K562 (cell line): ENCODE measurements at regions not wholly inside any gene's neighbourhood (a gene's known extent, or its start where the extent isn't known, plus 50 kb on each side); places are given as distances from the start of the nearest gene placed in this dataset.

Source experiments
- ATAC-seq: fragments of 200-7000 bp; cut with Tn5 transposase; 3 replicates; pipeline ENCODE4 v1.9.1; 2020; ENCODE audit warnings: moderate library complexity
- BruUV-seq: library from RNA; stranded (reverse); fragments of 400-500 nt; replicated peaks from 2 replicates; lab custom pipeline; 2021; lab: Mats Ljungman, UMichigan
- CTCF ChIA-PET: fragments of 300-600 bp; formaldehyde crosslinking; extraction: SDS; loops from one replicate; lab custom pipeline; 2021; ENCODE audit warnings: low intra/inter-chr PET ratio; lab: Yijun Ruan, JAX
- POLR2A ChIA-PET: fragments of 300-600, 350-650 bp; sonication (Branson Sonifier 250); formaldehyde crosslinking; extraction: SDS; loops from one replicate; lab custom pipeline; 2021; ENCODE audit warnings: antibody characterized with exemption, inconsistent platforms; lab: Yijun Ruan, JAX
- DNase-seq, 4 experiments: peaks; one replicate each; pipeline versions ENCODE4 v3.0.0 to v3.0.0-alpha.2; 2011 to 2018; ENCODE audit warnings: low spot score in 3 of 4, mixed read lengths in 3 of 4; ENCODE audit errors: extremely low read depth in 1 of 4
- FAIRE-seq: peaks from 2 replicates; lab custom pipeline; 2011; peaks lifted over from hg19 to GRCh38; lab: Jason Lieb, UNC
- H2AFZ ChIP-seq: 2 replicates; pipeline ENCODE4 v1.6.0; 2011; ENCODE audit warnings: low read depth, low read length, control low read depth, inconsistent platforms
- H3K27ac ChIP-seq: fragments of 200-600 bp; 3 replicates; pipeline ENCODE4 v1.8.0; 2011; ENCODE audit warnings: low read depth, mild to moderate bottlenecking, control low read depth, inconsistent platforms, low read length, moderate library complexity, mixed read lengths; ENCODE audit errors: extremely low read depth
- H3K27me3 ChIP-seq, 2 experiments: fragments of 300-600 bp in 1 of 2; 2 replicates in 1 of 2; 3 replicates in 1 of 2; pipeline versions ENCODE4 v1.6.0 to v1.8.0; 2011; ENCODE audit warnings: inconsistent platforms in 2 of 2, low read length in 2 of 2, mild to moderate bottlenecking in 1 of 2, mixed read lengths in 1 of 2, moderate library complexity in 1 of 2; ENCODE audit not compliant: control insufficient read depth in 2 of 2, insufficient read depth in 2 of 2
- H3K36me3 ChIP-seq: fragments of 300-600 bp; 3 replicates; pipeline ENCODE4 v1.8.0; 2011; ENCODE audit warnings: mild to moderate bottlenecking, low read length, inconsistent platforms; ENCODE audit not compliant: control insufficient read depth, insufficient read depth
- H3K4me1 ChIP-seq, 2 experiments: fragments of 200-600 bp in 1 of 2; replicated peaks in 1 of 2; 2 replicates in 1 of 2; 3 replicates in 1 of 2; pipeline versions ENCODE4 v1.5.1 to v1.8.0; 2011; ENCODE audit warnings: inconsistent platforms in 2 of 2, low read length in 2 of 2, mild to moderate bottlenecking in 1 of 2, mixed read lengths in 1 of 2, moderate library complexity in 1 of 2; ENCODE audit not compliant: control insufficient read depth in 2 of 2, insufficient read depth in 2 of 2
- H3K4me2 ChIP-seq: 2 replicates; pipeline ENCODE4 v1.6.1; 2011; ENCODE audit warnings: low read length, control low read depth, inconsistent platforms, mixed read lengths; ENCODE audit not compliant: insufficient read depth
- H3K4me3 ChIP-seq: fragments of 200-600 bp; sonication (generic), shearing (Covaris generic); 2 replicates; pipeline ENCODE4 v1.5.1; 2016; ENCODE audit warnings: control low read depth, inconsistent platforms
- H3K79me2 ChIP-seq: fragments of 200-600 bp; 3 replicates; pipeline ENCODE4 v1.8.0; 2011; ENCODE audit warnings: low read length, inconsistent platforms; ENCODE audit not compliant: control insufficient read depth, insufficient read depth
- H3K9ac ChIP-seq, 2 experiments: 2 replicates each; pipeline versions ENCODE4 v1.6.0 to v1.6.1; 2011; ENCODE audit warnings: low read depth in 2 of 2, low read length in 2 of 2, control low read depth in 1 of 2, inconsistent platforms in 1 of 2, mild to moderate bottlenecking in 1 of 2, mixed read lengths in 1 of 2; ENCODE audit not compliant: insufficient read depth in 1 of 2
- H3K9me1 ChIP-seq: one replicate; pipeline ENCODE4 v1.6.0; 2011; ENCODE audit warnings: inconsistent platforms, mild to moderate bottlenecking, low read length, moderate library complexity; ENCODE audit not compliant: control insufficient read depth, insufficient read depth
- H3K9me3 ChIP-seq: replicated peaks from 2 replicates; pipeline ENCODE4 v1.5.1; 2011; ENCODE audit warnings: low read depth, low read length, inconsistent platforms; ENCODE audit not compliant: control insufficient read depth, insufficient read depth
- H4K20me1 ChIP-seq: replicated peaks from 2 replicates; pipeline ENCODE4 v1.6.1; 2011; ENCODE audit warnings: low read length, inconsistent platforms, mixed read lengths; ENCODE audit not compliant: control insufficient read depth, insufficient read depth
- CHCHD3 ChIP-seq: fragments of 250-450 bp; sonication (Bioruptor Pico); IDR thresholded peaks from 2 replicates; pipeline ENCODE4 v2.1.2; 2022; ENCODE audit warnings: mild to moderate bottlenecking
- NR4A1 ChIP-seq, 2 experiments: fragments of 250-450 bp in 1 of 2; fragments of 450-650 bp in 1 of 2; sonication (Bioruptor Pico) in 1 of 2; IDR thresholded peaks; 2 replicates each; pipeline versions ENCODE4 v1.4.0 to v1.6.1; 2016 to 2020; ENCODE audit warnings: mild to moderate bottlenecking in 2 of 2, missing compliant biosample characterization in 1 of 2, missing genetic modification characterization in 1 of 2, moderate library complexity in 1 of 2
- PCBP2 ChIP-seq: fragments of 200-400 bp; formaldehyde crosslinking; IDR thresholded peaks from 2 replicates; pipeline ENCODE4 v1.6.1; 2018; ENCODE audit warnings: low read length, low read depth, mild to moderate bottlenecking, moderate library complexity; ENCODE audit not compliant: poor library complexity, severe bottlenecking
- POLR2AphosphoS2 ChIP-seq: IDR thresholded peaks from 2 replicates; pipeline ENCODE4 v1.6.1; 2012; ENCODE audit warnings: low read length, improper control_type of control experiment
- SETDB1 ChIP-seq: IDR thresholded peaks from one replicate; pipeline ENCODE4 v1.6.1; 2012; ENCODE audit warnings: low read length, control low read depth, inconsistent platforms
- SIRT6 ChIP-seq: IDR thresholded peaks from one replicate; pipeline ENCODE4 v1.6.1; 2012; ENCODE audit warnings: low read depth, mild to moderate bottlenecking, control low read depth, inconsistent platforms, low read length, moderate library complexity
- SOX6 ChIP-seq: fragments of 450-650 bp; IDR thresholded peaks from 2 replicates; pipeline ENCODE4 v1.6.1; 2014; ENCODE audit warnings: mild to moderate bottlenecking
- TCFL5 ChIP-seq: fragments of 250-450 bp; sonication (Bioruptor Pico); conservative IDR thresholded peaks from 2 replicates; pipeline ENCODE4 v1.6.1; 2021; ENCODE audit warnings: mild to moderate bottlenecking, moderate library complexity, matching md5 sums
- TEAD1 ChIP-seq, 2 experiments: fragments of 450-650 bp in 1 of 2; sonication (generic) in 1 of 2; formaldehyde crosslinking; IDR thresholded peaks; 2 replicates each; pipeline versions ENCODE4 v1.4.0 to v1.8.0; 2020 to 2022; ENCODE audit warnings: mild to moderate bottlenecking in 2 of 2, missing genetic modification reagents in 1 of 2
- ZNF165 ChIP-seq: fragments of 250-450 bp; sonication (Bioruptor Pico); IDR thresholded peaks from 2 replicates; pipeline ENCODE4 v1.4.0; 2020; ENCODE audit warnings: borderline replicate concordance
- ZNF3 ChIP-seq: fragments of 250-450 bp; sonication (Bioruptor Pico); IDR thresholded peaks from 2 replicates; pipeline ENCODE4 v1.5.0; 2021; ENCODE audit warnings: mild to moderate bottlenecking, moderate library complexity
- ZNF561 ChIP-seq: fragments of 450-650 bp; formaldehyde crosslinking; conservative IDR thresholded peaks from 2 replicates; pipeline ENCODE4 v1.4.0; 2020; ENCODE audit warnings: mild to moderate bottlenecking, moderate library complexity
- ZNF79 ChIP-seq: fragments of 250-450 bp; sonication (Bioruptor Pico); IDR thresholded peaks from 2 replicates; pipeline ENCODE4 v1.4.0; 2020; ENCODE audit warnings: low read depth, mild to moderate bottlenecking, moderate library complexity
- WGBS: fragments of 100-300 bp; shearing (Covaris generic); methylation state at CpG from one replicate; pipeline ENCODE4 v1.1.6; 2016; ENCODE audit warnings: low coverage, mixed read lengths; ENCODE audit not compliant: insufficient coverage; ENCODE audit errors: missing lambda C conversion rate; 5-methylcytosine and 5-hydroxymethylcytosine counted together
- in situ Hi-C: fragments of 300-500 bp; cut with MboI; formaldehyde crosslinking; loops from 4 replicates; pipeline ENCODE4 v1.15.0; 2018; ENCODE audit warnings: inconsistent platforms, mixed read lengths
- intact Hi-C: fragments of 100-400 bp; cut with micrococcal nuclease; formaldehyde crosslinking; loops from 2 replicates; pipeline ENCODE4 v1.14.2; 2022

DNA sequence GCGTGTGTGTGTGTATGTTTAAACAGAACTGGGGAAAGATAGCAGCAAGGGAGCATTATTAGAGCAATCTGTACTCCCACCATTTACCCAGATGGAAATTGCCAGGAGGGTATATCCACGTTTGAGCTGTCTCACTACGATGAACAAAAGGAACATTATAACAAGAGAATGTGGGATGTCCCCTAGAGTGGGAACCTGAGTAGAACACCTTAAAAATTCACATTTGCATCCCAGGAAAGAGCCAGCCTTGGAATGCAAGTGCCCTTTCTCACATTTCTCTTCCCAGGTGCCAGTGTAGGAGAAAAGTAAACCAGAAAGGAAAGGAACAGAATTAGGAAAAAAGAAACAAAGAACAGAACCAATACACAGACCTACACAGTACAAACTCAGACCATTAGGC, 95.3 kb upstream of the PTPRZ1 start:
- Histone ChIP-seq H4K20me1 (no peaks in the 10 kb centered on the region), H3K4me1 (no peaks in the 10 kb centered on the region), H3K9ac (no peak overlapping the region), H3K4me2 (no peak overlapping the region), H3K9me1 (no peaks in the 10 kb centered on the region), H3K4me3 (no peak overlapping the region), H3K9me3 (no peaks in the 10 kb centered on the region), H3K27me3 (no peaks in the 10 kb centered on the region), H3K79me2 (no peaks in the 10 kb centered on the region), H3K36me3 (no peaks in the 10 kb centered on the region), H2AFZ (no peak overlapping the region), H3K27ac (no peak overlapping the region)
- in situ Hi-C loops (no loop called here), intact Hi-C loops (no loop called here)
- POLR2A ChIA-PET, result no interaction called here
- no peak for FAIRE-seq
- CTCF ChIA-PET, result no interaction called here
- ATAC-seq, result no peak
- TF ChIP-seq PCBP2 (no peak), ZNF165 (CRISPR knock-in tag) (no peak), NR4A1 (CRISPR knock-in tag; IDR thresholded peaks at IDR 0.05) (no peak), NR4A1 (tag; IDR thresholded peaks at IDR 0.05) (no peak), SOX6 (no peak), SETDB1 (no peak), SIRT6 (no peak), ZNF79 (no peak), CHCHD3 (CRISPR knock-in tag) (no peak), TEAD1 (CRISPR knock-in tag; IDR thresholded peaks at IDR 0.05) (no peak), POLR2AphosphoS2 (no peak), ZNF561 (CRISPR knock-in tag) (no peak), TCFL5 (CRISPR knock-in tag) (no peak), ZNF3 (no peak)
- no peak for DNase-seq
- 0% methylated on average over 3 of the region's 3 CpGs for WGBS
- no TSS peak for BruUV-seq
